H1 (cell line): ENCODE measurements at regions not wholly inside any gene's neighbourhood (a gene's known extent, or its start where the extent isn't known, plus 50 kb on each side); places are given as distances from the start of the nearest gene placed in this dataset.

Experiments
- CTCF ChIA-PET: fragments of 300-600 bp; sonication (Branson Sonifier 250); formaldehyde crosslinking; loops from one replicate; lab custom pipeline; 2021; ENCODE audit not compliant: partially characterized antibody; lab: Charles Lee
- POLR2A ChIA-PET: fragments of 300-600 bp; sonication (Branson Sonifier 250); formaldehyde crosslinking; loops from one replicate; lab custom pipeline; 2021; ENCODE audit warnings: inconsistent platforms; ENCODE audit not compliant: partially characterized antibody; lab: Charles Lee
- DNase-seq, 2 experiments: peaks; one replicate each; pipeline versions ENCODE4 v3.0.0 to v3.0.0-alpha.2; 2010 to 2022; ENCODE audit warnings: low spot score in 2 of 2, low read depth in 1 of 2, mixed read lengths in 1 of 2
- FAIRE-seq: peaks from 2 replicates; lab custom pipeline; 2011; peaks lifted over from hg19 to GRCh38; lab: Jason Lieb, UNC
- H2AFZ ChIP-seq: 2 replicates; pipeline ENCODE4 v1.8.1; 2012; ENCODE audit warnings: low read length, inconsistent platforms
- H2AK5ac ChIP-seq: 2 replicates; pipeline ENCODE4 v1.6.1; 2013; ENCODE audit warnings: low read depth, low read length
- H2BK120ac ChIP-seq: replicated peaks from 2 replicates; pipeline ENCODE3; 2013; ENCODE audit warnings: low read depth, low read length, inconsistent platforms
- H2BK12ac ChIP-seq: 2 replicates; pipeline ENCODE4 v1.6.1; 2013; ENCODE audit warnings: low read depth, low read length
- H2BK15ac ChIP-seq: 2 replicates; pipeline ENCODE4 v1.6.1; 2013; ENCODE audit warnings: low read length
- H2BK20ac ChIP-seq: 2 replicates; pipeline ENCODE4 v1.6.1; 2013; ENCODE audit warnings: low read length
- H2BK5ac ChIP-seq: 2 replicates; pipeline ENCODE4 v1.6.1; 2013; ENCODE audit warnings: low read depth, low read length
- H3K14ac ChIP-seq: 2 replicates; pipeline ENCODE4 v1.6.1; 2013; ENCODE audit warnings: inconsistent platforms; ENCODE audit not compliant: insufficient read length
- H3K18ac ChIP-seq: 2 replicates; pipeline ENCODE4 v1.6.1; 2013; ENCODE audit warnings: low read length; ENCODE audit errors: extremely low read depth
- H3K23ac ChIP-seq: 2 replicates; pipeline ENCODE4 v1.6.1; 2013; ENCODE audit warnings: inconsistent platforms; ENCODE audit not compliant: insufficient read length
- H3K23me2 ChIP-seq: 2 replicates; pipeline ENCODE4 v1.6.1; 2013; ENCODE audit warnings: low read depth, low read length
- H3K27ac ChIP-seq: 2 replicates; pipeline ENCODE4 v1.6.1; 2011; ENCODE audit warnings: low read depth, low read length, inconsistent platforms
- H3K27me3 ChIP-seq, 4 experiments: replicated peaks in 1 of 4; 1 replicate in 1 of 4; 2 replicates in 3 of 4; pipeline versions ENCODE4 v1.6.1 to v1.8.1; 2011 to 2013; ENCODE audit warnings: low read length in 3 of 4, mild to moderate bottlenecking in 3 of 4, inconsistent platforms in 2 of 4, mixed read lengths in 2 of 4, moderate library complexity in 1 of 4; ENCODE audit not compliant: control insufficient read depth in 3 of 4, insufficient read depth in 3 of 4; ENCODE audit errors: extremely low read depth in 1 of 4
- H3K36me3 ChIP-seq, 4 experiments: 2 replicates each; pipeline versions ENCODE4 v1.6.1 to v1.8.1; 2011 to 2013; ENCODE audit warnings: mild to moderate bottlenecking in 4 of 4, low read length in 3 of 4, moderate library complexity in 2 of 4, control low read depth in 1 of 4, inconsistent platforms in 1 of 4; ENCODE audit not compliant: insufficient read depth in 4 of 4, control insufficient read depth in 2 of 4
- H3K4ac ChIP-seq: replicated peaks from 2 replicates; pipeline ENCODE3; 2013; ENCODE audit warnings: low read length, low read depth, mixed read lengths, inconsistent platforms; ENCODE audit not compliant: insufficient read length
- H3K4me1 ChIP-seq, 4 experiments: replicated peaks in 1 of 4; 1 replicate in 1 of 4; 2 replicates in 3 of 4; pipeline versions ENCODE4 v1.6.1 to v1.8.1; 2011 to 2013; ENCODE audit warnings: low read length in 3 of 4, inconsistent platforms in 2 of 4, mixed read lengths in 1 of 4; ENCODE audit not compliant: insufficient read depth in 4 of 4, control insufficient read depth in 3 of 4
- H3K4me2 ChIP-seq, 2 experiments: 2 replicates each; pipeline versions ENCODE4 v1.6.1 to v1.8.1; 2011 to 2013; ENCODE audit warnings: low read depth in 2 of 2, low read length in 2 of 2, control low read depth in 1 of 2, inconsistent platforms in 1 of 2, mild to moderate bottlenecking in 1 of 2; ENCODE audit not compliant: insufficient read depth in 1 of 2
- H3K4me3 ChIP-seq, 4 experiments: fragments of 200-600, 300-600 bp in 1 of 4; sonication (generic), shearing (Covaris generic), sonication (Bioruptor Twin) in 1 of 4; 2 replicates each; pipeline versions ENCODE4 v1.5.1 to v1.8.1; 2011 to 2016; ENCODE audit warnings: low read length in 4 of 4, low read depth in 3 of 4, control low read depth in 2 of 4, inconsistent platforms in 2 of 4, mild to moderate bottlenecking in 2 of 4, mixed read lengths in 1 of 4, moderate library complexity in 1 of 4; ENCODE audit not compliant: insufficient read depth in 2 of 4; ENCODE audit errors: extremely low read depth in 1 of 4
- H3K56ac ChIP-seq: replicated peaks from 2 replicates; pipeline ENCODE3; 2013; ENCODE audit warnings: low read depth, mild to moderate bottlenecking, mixed read lengths, low read length, inconsistent platforms; ENCODE audit not compliant: insufficient read length
- H3K79me1 ChIP-seq: 2 replicates; pipeline ENCODE4 v1.6.1; 2013; ENCODE audit warnings: low read depth, low read length, control low read depth
- H3K79me2 ChIP-seq, 2 experiments: 2 replicates each; pipeline versions ENCODE4 v1.6.1 to v1.8.1; 2012 to 2013; ENCODE audit warnings: low read length in 2 of 2, mild to moderate bottlenecking in 2 of 2, inconsistent platforms in 1 of 2; ENCODE audit not compliant: insufficient read depth in 2 of 2, control insufficient read depth in 1 of 2
- H3K9ac ChIP-seq, 4 experiments: replicated peaks in 1 of 4; 1 replicate in 1 of 4; 2 replicates in 3 of 4; pipeline versions ENCODE4 v1.6.1 to v1.8.1; 2011 to 2013; ENCODE audit warnings: low read depth in 3 of 4, low read length in 3 of 4, control low read depth in 2 of 4, mild to moderate bottlenecking in 2 of 4, moderate library complexity in 2 of 4, inconsistent platforms in 1 of 4; ENCODE audit errors: extremely low read depth in 1 of 4
- H3K9me3 ChIP-seq, 2 experiments: 2 replicates each; pipeline versions ENCODE4 v1.6.1 to v1.8.1; 2012 to 2013; ENCODE audit warnings: mild to moderate bottlenecking in 2 of 2, moderate library complexity in 2 of 2, control low read depth in 1 of 2, inconsistent platforms in 1 of 2, low read depth in 1 of 2, low read length in 1 of 2, mixed read lengths in 1 of 2; ENCODE audit not compliant: insufficient read depth in 2 of 2
- H4K20me1 ChIP-seq, 2 experiments: replicated peaks in 1 of 2; 2 replicates each; pipeline versions ENCODE3 to v1.8.1; 2011 to 2013; ENCODE audit warnings: inconsistent platforms in 2 of 2, low read length in 2 of 2, mild to moderate bottlenecking in 1 of 2; ENCODE audit not compliant: insufficient read depth in 2 of 2, control insufficient read depth in 1 of 2
- H4K5ac ChIP-seq: 2 replicates; pipeline ENCODE4 v1.6.1; 2013; ENCODE audit warnings: low read length, low read depth, mixed read lengths, inconsistent platforms; ENCODE audit not compliant: insufficient read length
- H4K8ac ChIP-seq: 2 replicates; pipeline ENCODE4 v1.8.0; 2013; ENCODE audit warnings: mild to moderate bottlenecking, moderate library complexity, low read length, inconsistent platforms; ENCODE audit not compliant: insufficient read depth; ENCODE audit errors: extremely low read depth
- H4K91ac ChIP-seq: replicated peaks from 2 replicates; pipeline ENCODE3; 2013; ENCODE audit warnings: low read length, mixed read lengths, inconsistent platforms; ENCODE audit not compliant: insufficient read length
- BACH1 ChIP-seq: IDR thresholded peaks from 2 replicates; pipeline ENCODE4 v1.6.1; 2012; ENCODE audit warnings: low read length, improper control_type of control experiment
- RFX5 ChIP-seq: IDR thresholded peaks from 2 replicates; pipeline ENCODE4 v1.6.1; 2011; ENCODE audit warnings: low read depth, low read length, improper control_type of control experiment, borderline replicate concordance
- WGBS, 2 experiments: shearing (Covaris generic) in 1 of 2; methylation state at CpG; one replicate each; pipeline versions ENCODE4 v1.1.6 to v1.1.7; 2013 to 2015; ENCODE audit warnings: low lambda C conversion rate in 2 of 2, mixed read lengths in 2 of 2, inconsistent platforms in 1 of 2, low coverage in 1 of 2, missing lambda C conversion rate in 1 of 2; ENCODE audit not compliant: insufficient replicate concordance in 2 of 2, insufficient coverage in 1 of 2, insufficient read length in 1 of 2; ENCODE audit errors: extremely low coverage in 1 of 2, missing lambda C conversion rate in 1 of 2; 5-methylcytosine and 5-hydroxymethylcytosine counted together

DNA sequence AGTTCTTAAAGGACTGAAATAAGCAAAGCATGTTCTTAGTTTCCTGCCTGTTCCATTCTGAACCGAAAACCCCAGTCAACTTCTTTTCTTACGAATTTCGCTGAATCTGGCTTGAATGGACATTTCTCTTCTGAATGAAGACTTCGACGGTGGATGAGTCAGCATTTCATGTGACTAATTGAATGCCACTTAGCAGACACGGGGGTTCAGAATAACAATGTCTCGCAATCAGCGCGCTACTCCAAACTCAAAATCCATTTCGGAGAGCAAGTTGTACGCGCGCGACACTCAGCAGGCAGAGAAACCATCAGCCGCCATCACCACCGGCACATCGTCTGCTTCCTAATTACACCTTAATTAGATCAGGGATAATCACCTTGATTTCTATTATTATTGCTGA lies 239.0 kb upstream of the KLF6 start:
- Histone ChIP-seq H3K18ac (no peak overlapping the region), H3K14ac (no peak overlapping the region), H3K27me3 (no peaks in the 10 kb centered on the region), H3K79me1 (no peaks in the 10 kb centered on the region), H2BK12ac (no peak overlapping the region), H4K5ac (no peak overlapping the region), H3K27ac (no peak overlapping the region), H3K56ac (no peak overlapping the region), H4K20me1 (no peaks in the 10 kb centered on the region), H3K9me3 (no peaks in the 10 kb centered on the region), H3K36me3 (no peaks in the 10 kb centered on the region), H2BK5ac (no peak overlapping the region), H3K4ac (no peak overlapping the region), H3K23me2 (no peaks in the 10 kb centered on the region), H3K9ac (no peak overlapping the region), H2BK120ac (no peak overlapping the region), H4K8ac (no peak overlapping the region), H3K4me3 (no peak overlapping the region), H2BK15ac (no peak overlapping the region), H4K91ac (no peak overlapping the region), H2AK5ac (no peak overlapping the region), H3K4me2 (no peak overlapping the region), H3K4me1 (no peaks in the 10 kb centered on the region), H3K79me2 (no peaks in the 10 kb centered on the region), H2BK20ac (no peak overlapping the region), H3K23ac (no peak overlapping the region), H2AFZ (no peak overlapping the region)
- TF ChIP-seq RFX5: no peak
- TF ChIP-seq BACH1: peak; percentile 44; the same call in 1 of the 2 replicates
- WGBS, 2 experiments: 98% methylated on average over 17 of the region's 17 CpGs; no CpG with 5 or more reads in 1 of the 2 experiments
- CTCF ChIA-PET: interaction anchor here (0.6 kb wide), 1 partner anchor 136 kb away, joined by 4 read pairs; no protein-coding TSS in a partner anchor
- POLR2A ChIA-PET: no interaction called here
- FAIRE-seq: no peak
- DNase-seq: no peak
